CD14-positive monocyte (primary cell): ENCODE measurements at regions not wholly inside any gene's neighbourhood (a gene's known extent, or its start where the extent isn't known, plus 50 kb on each side); places are given as distances from the start of the nearest gene placed in this dataset.

Experiments
- DNase-seq, 3 donors: peaks; one replicate each; pipeline ENCODE4 v3.0.0-alpha.2; 2011 to 2022
- H2AFZ ChIP-seq: 2 replicates; pipeline ENCODE4 v1.6.0; 2012; ENCODE audit warnings: mild to moderate bottlenecking, low read depth, low read length, inconsistent platforms; ENCODE audit not compliant: insufficient read depth, poor library complexity, severe bottlenecking
- H3K27ac ChIP-seq, 2 donors: 1 replicate in 1 of 2; 2 replicates in 1 of 2; pipeline ENCODE4 v1.5.1; 2012 to 2013; ENCODE audit warnings: low read length in 2 of 2, control low read depth in 1 of 2, inconsistent platforms in 1 of 2, low read depth in 1 of 2, mild to moderate bottlenecking in 1 of 2
- H3K27me3 ChIP-seq, 2 donors: one replicate each; pipeline versions ENCODE4 v1.6.0 to v1.6.1; 2011 to 2013; ENCODE audit warnings: low read length in 2 of 2; ENCODE audit not compliant: control insufficient read depth in 2 of 2, insufficient read depth in 2 of 2
- H3K36me3 ChIP-seq, 2 donors: replicated peaks in 1 of 2; 1 replicate in 1 of 2; 2 replicates in 1 of 2; pipeline versions ENCODE4 v1.5.1 to v1.6.1; 2012 to 2013; ENCODE audit warnings: low read length in 2 of 2, control low read depth in 1 of 2, inconsistent platforms in 1 of 2, mild to moderate bottlenecking in 1 of 2; ENCODE audit not compliant: insufficient read depth in 2 of 2, control insufficient read depth in 1 of 2
- H3K4me1 ChIP-seq, 2 donors: 1 replicate in 1 of 2; 2 replicates in 1 of 2; pipeline versions ENCODE4 v1.5.1 to v1.6.1; 2012 to 2013; ENCODE audit warnings: low read length in 2 of 2, control low read depth in 1 of 2, inconsistent platforms in 1 of 2, mild to moderate bottlenecking in 1 of 2, moderate library complexity in 1 of 2; ENCODE audit not compliant: insufficient read depth in 2 of 2, control insufficient read depth in 1 of 2
- H3K4me2 ChIP-seq: replicated peaks from 2 replicates; pipeline ENCODE3; 2012; ENCODE audit warnings: low read length, moderate library complexity, mild to moderate bottlenecking; ENCODE audit not compliant: poor library complexity, severe bottlenecking; ENCODE audit errors: extremely low read depth
- H3K4me3 ChIP-seq, 3 experiments: fragments of 200-600 bp in 1 of 3; sonication (generic) in 1 of 3; replicated peaks in 1 of 3; 1 replicate in 2 of 3; 2 replicates in 1 of 3; pipeline ENCODE4 v1.5.1; 2011 to 2013; ENCODE audit warnings: low read length in 3 of 3, mild to moderate bottlenecking in 3 of 3, control low read depth in 2 of 3, low read depth in 2 of 3, inconsistent platforms in 1 of 3, moderate library complexity in 1 of 3
- H3K79me2 ChIP-seq: 2 replicates; pipeline ENCODE4 v1.6.0; 2012; ENCODE audit warnings: mild to moderate bottlenecking, control low read depth, inconsistent platforms, low read length, moderate library complexity; ENCODE audit not compliant: insufficient read depth
- H3K9ac ChIP-seq: 2 replicates; pipeline ENCODE4 v1.6.0; 2017; ENCODE audit warnings: low read length, mild to moderate bottlenecking; ENCODE audit not compliant: insufficient read depth, poor library complexity, severe bottlenecking
- H3K9me3 ChIP-seq, 2 donors: replicated peaks in 1 of 2; 1 replicate in 1 of 2; 2 replicates in 1 of 2; pipeline versions ENCODE4 v1.5.1 to v1.6.1; 2012 to 2013; ENCODE audit warnings: low read length in 2 of 2, control low read depth in 1 of 2; ENCODE audit not compliant: control insufficient read depth in 1 of 2, insufficient read depth in 1 of 2
- H4K20me1 ChIP-seq: 2 replicates; pipeline ENCODE4 v1.6.0; 2012; ENCODE audit warnings: mild to moderate bottlenecking, low read length, control low read depth, moderate library complexity; ENCODE audit not compliant: insufficient read depth
- H3K27ac Mint-ChIP-seq, 7 donors: one replicate each; pipeline ENCODE4 v1.8.0; 2020; ENCODE audit warnings: mild to moderate bottlenecking in 7 of 7, mixed read lengths in 7 of 7, moderate library complexity in 6 of 7, inconsistent platforms in 2 of 7
- H3K27me3 Mint-ChIP-seq, 3 donors: one replicate each; pipeline ENCODE4 v1.8.0; 2021 to 2022; ENCODE audit warnings: low read depth in 3 of 3, mild to moderate bottlenecking in 3 of 3, mixed read lengths in 3 of 3, moderate library complexity in 3 of 3, inconsistent platforms in 1 of 3
- H3K36me3 Mint-ChIP-seq, 2 donors: one replicate each; pipeline ENCODE4 v1.8.0; 2020; ENCODE audit warnings: mixed read lengths in 2 of 2, inconsistent platforms in 1 of 2, mild to moderate bottlenecking in 1 of 2
- H3K4me1 Mint-ChIP-seq: one replicate; pipeline ENCODE4 v1.8.0; 2020; ENCODE audit warnings: mild to moderate bottlenecking, mixed read lengths
- H3K4me3 Mint-ChIP-seq, 2 donors: one replicate each; pipeline ENCODE4 v1.8.0; 2020; ENCODE audit warnings: mild to moderate bottlenecking in 2 of 2, mixed read lengths in 2 of 2, moderate library complexity in 1 of 2
- H3K9me3 Mint-ChIP-seq, 7 donors: one replicate each; pipeline ENCODE4 v1.8.0; 2020 to 2022; ENCODE audit warnings: mixed read lengths in 7 of 7, mild to moderate bottlenecking in 6 of 7, moderate library complexity in 6 of 7, inconsistent platforms in 2 of 7
- CTCF ChIP-seq: fragments of 200-600 bp; IDR thresholded peaks from one replicate; pipeline ENCODE4 v1.8.0; 2022; ENCODE audit warnings: antibody characterized with exemption, mild to moderate bottlenecking
- WGBS: methylation state at CpG from one replicate; pipeline ENCODE4 v1.1.5; 2013; ENCODE audit warnings: missing lambda C conversion rate; ENCODE audit not compliant: insufficient coverage; 5-methylcytosine and 5-hydroxymethylcytosine counted together
- intact Hi-C, 2 donors: fragments of 100-400 bp; cut with micrococcal nuclease; formaldehyde crosslinking; loops; one replicate each; pipeline versions ENCODE4 v1.15.0 to v1.15.1; 2023

- H3K36me3 Mint-ChIP-seq: no peaks in the 10 kb centered on the region
- Histone ChIP-seq H4K20me1 (no peaks in the 10 kb centered on the region), H3K4me2 (no peak overlapping the region), H3K9ac (no peak overlapping the region), H2AFZ (no peak overlapping the region), H3K36me3 (no peaks in the 10 kb centered on the region), H3K79me2 (no peaks in the 10 kb centered on the region), H3K9me3 (no peaks in the 10 kb centered on the region), H3K4me3 (no peak overlapping the region), H3K27ac (no peak overlapping the region), H3K27me3 (no peaks in the 10 kb centered on the region), H3K4me1 (no peaks in the 10 kb centered on the region)
- no peak for TF ChIP-seq CTCF
- peaks cover 0 to 6% (median 2%) of the 10 kb centered on the region in 7 donors for H3K9me3 Mint-ChIP-seq
- H3K27ac Mint-ChIP-seq: no peak overlapping the region
- H3K4me3 Mint-ChIP-seq: no peak overlapping the region
- no peaks in the 10 kb centered on the region for H3K27me3 Mint-ChIP-seq
- 100% methylated on average over 1 of the region's 5 CpGs for WGBS
- intact Hi-C loops: no loop called here
- H3K4me1 Mint-ChIP-seq: no peaks in the 10 kb centered on the region
- no peak for DNase-seq
Observed at GRCh38 chr18:54013452-54013851, 211.0 kb downstream of the MBD2 start.

DNA sequence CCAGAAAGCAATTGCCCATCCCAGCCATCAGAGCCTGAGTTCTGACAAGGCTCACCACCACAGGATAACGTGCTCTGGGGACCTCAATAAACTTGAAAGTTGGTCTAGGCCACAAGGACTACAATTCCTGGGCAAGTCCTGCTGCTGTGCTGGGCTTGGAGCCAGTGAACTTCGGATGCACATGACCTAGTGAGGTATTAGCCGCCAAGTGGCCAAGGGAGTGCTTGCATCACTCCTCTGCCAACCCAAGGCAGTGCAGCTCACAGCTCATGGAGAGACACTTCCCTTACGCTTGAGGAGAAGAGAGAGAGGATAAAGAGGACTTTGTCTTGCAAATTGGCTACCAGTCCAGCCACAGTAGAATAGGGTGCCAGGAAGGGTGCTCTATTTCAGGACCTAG, 219.6 kb downstream of the MBD2 start:
- no peaks in the 10 kb centered on the region for H3K4me1 Mint-ChIP-seq
- 88% methylated on average over 3 of the region's 4 CpGs for WGBS
- no peak for TF ChIP-seq CTCF

More for the DNA sequence above, 219.6 kb downstream of the MBD2 start:
- Mint-ChIP-seq H3K9me3 (peaks cover 0 to 9% (median 5%) of the 10 kb centered on the region in 7 donors), H3K27me3 (peaks cover 0 to 2% (median 0%) of the 10 kb centered on the region in 3 donors), H3K36me3 (no peaks in the 10 kb centered on the region), H3K4me3 (no peak overlapping the region), H3K27ac (no peak overlapping the region)
- H3K4me1 ChIP-seq: no peaks in the 10 kb centered on the region
- H3K27me3 ChIP-seq: no peaks in the 10 kb centered on the region
- no peak overlapping the region for H3K4me3 ChIP-seq
- H3K27ac ChIP-seq: no peak overlapping the region
- DNase-seq: no peak
- no peaks in the 10 kb centered on the region for H3K79me2 ChIP-seq
- H3K4me2 ChIP-seq: no peak overlapping the region
- intact Hi-C loops: no loop called here
- no peak overlapping the region for H3K9ac ChIP-seq
- H4K20me1 ChIP-seq: no peaks in the 10 kb centered on the region
- H3K36me3 ChIP-seq: no peaks in the 10 kb centered on the region
- no peak overlapping the region for H2AFZ ChIP-seq
- peaks cover 0 to 14% of the 10 kb centered on the region in 2 donors for H3K9me3 ChIP-seq
